A673 (cell line): ENCODE measurements at regions not wholly inside any gene's neighbourhood (a gene's known extent, or its start where the extent isn't known, plus 50 kb on each side); places are given as distances from the start of the nearest gene placed in this dataset.

ENCODE experiments used
- CTCF ChIP-seq: fragments of 300-800, 200-600 bp; sonication (generic); conservative IDR thresholded peaks from 2 replicates; pipeline ENCODE4 v1.5.1; 2017; ENCODE audit warnings: low read depth, mild to moderate bottlenecking, antibody characterized with exemption, low read length, moderate library complexity, mixed read lengths
- EZH2 ChIP-seq: fragments of 200-600 bp; sonication (generic); IDR thresholded peaks from 2 replicates; pipeline ENCODE4 v1.6.1; 2017; ENCODE audit warnings: borderline replicate concordance, low read depth, mild to moderate bottlenecking, mixed read lengths, antibody characterized with exemption, low read length; ENCODE audit not compliant: poor library complexity, severe bottlenecking

- TF ChIP-seq CTCF (no peak), EZH2 (no peak)
Measured at GRCh38 chr12:46934374-46935111, 108.7 kb upstream of the SLC38A4 start.
